ENCODE measurements at regions not wholly inside any gene's neighbourhood (a gene's known extent, or its start where the extent isn't known, plus 50 kb on each side); places are given as distances from the start of the nearest gene placed in this dataset.

GRCh38 chr7:13047061-13047460, 359.6 kb downstream of the ARL4A start:
- DNase-seq: no peak

- no peak for DNase-seq
Observed at GRCh38 chr7:13049946-13050345, 362.5 kb downstream of the ARL4A start.

DNA sequence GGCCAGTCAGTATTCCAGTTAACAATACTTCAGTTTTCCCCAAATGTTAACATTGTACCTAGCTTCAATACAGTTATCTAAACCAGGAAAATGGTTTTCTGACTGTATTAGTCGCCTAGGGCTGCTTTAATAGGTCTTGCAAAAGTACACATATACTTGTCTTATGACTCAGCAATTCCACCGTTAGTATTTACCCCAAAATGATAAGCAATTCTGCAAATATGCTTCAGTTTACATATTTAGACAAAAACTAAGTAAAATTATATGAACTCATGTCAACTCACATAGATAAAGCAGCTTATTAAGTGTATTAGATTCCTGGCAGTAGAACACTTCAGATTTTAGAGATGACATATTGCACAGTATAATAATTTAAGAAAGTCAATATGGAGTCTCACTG, 363.3 kb downstream of the ARL4A start:
- no peak for DNase-seq

DNA sequence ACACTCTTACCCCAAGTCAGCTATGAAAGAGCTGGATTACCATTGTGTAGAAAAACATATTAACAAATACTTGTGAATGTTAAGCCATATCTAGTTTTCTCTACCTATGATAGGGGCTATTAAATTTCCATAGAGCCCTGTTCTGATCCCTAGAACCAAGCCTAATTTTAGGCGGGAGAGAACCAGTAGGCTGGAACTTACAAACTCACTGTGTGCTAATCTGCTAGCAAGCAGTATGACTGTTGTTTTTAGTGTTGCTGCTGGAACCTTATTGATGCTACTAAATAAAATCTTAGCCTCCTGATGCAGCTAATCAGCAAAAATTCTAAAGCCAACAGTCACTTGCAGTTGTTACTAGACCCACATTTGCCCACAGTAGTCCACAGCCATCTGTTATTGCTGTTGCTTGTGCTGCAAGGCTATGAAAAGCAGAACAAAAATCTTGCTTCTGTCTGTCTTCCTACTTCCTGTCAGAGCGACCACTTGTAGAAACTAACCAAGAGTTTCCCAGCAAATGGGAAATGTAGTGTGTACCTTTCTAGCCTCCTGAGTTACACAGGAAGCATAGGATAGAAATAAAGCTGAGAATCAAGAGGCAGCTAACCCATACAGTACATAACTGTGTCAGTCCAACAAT, 368.4 kb downstream of the ARL4A start:
- no peak for DNase-seq

- no peak for DNase-seq
Observed at GRCh38 chr7:13057462-13058200, 370.2 kb downstream of the ARL4A start.

- DNase-seq: no peak
Observed at GRCh38 chr7:13060173-13060572, 372.7 kb downstream of the ARL4A start.

GRCh38 chr7:13061115-13061514, 373.7 kb downstream of the ARL4A start:
- no peak for DNase-seq

- DNase-seq: no peak
Observed at GRCh38 chr7:13062631-13063030, 375.2 kb downstream of the ARL4A start.

DNA sequence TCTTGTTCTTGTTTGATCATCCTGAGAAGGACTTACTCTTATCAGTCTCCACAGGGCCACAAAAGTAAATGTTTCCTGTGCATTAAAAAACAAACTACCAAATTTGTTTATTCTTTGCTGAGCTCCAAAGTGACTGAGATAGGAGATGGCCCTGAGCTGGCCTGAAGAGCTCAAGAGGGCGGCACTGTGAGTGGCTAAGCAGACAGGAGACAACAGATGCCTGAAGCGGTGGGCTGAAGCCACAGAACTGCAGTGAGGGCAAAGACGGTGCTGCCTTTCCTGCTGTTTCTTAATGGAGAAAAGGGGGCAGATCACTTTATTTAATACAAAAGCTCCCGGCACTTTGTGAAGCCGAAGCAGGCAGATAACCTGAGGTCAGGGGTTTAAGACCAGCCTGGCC, 379.6 kb downstream of the ARL4A start:
- no peak for DNase-seq

- DNase-seq: no peak
Observed at GRCh38 chr7:13068032-13068431, 380.6 kb downstream of the ARL4A start.

GRCh38 chr7:13069841-13070240, 382.4 kb downstream of the ARL4A start:
- no peak for DNase-seq

DNA sequence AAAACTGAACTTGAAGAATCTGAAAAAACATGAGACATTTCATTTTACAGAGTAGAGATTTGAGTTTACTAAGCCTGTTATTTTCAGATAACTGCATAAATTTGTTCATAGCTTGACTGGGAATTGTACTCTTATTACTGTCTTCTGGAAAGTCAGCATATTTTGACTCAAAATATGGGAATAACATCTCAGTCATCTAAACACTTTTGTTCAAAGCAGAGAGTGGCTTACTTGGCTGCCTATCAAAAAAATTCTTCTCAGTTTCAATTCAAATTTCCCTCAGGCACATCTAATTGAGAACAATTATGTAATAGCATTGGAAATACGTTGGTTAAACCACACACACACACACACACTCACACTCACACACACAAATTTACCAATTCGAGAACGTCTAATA, 384.6 kb downstream of the ARL4A start:
- DNase-seq: no peak

- no peak for DNase-seq
Observed at GRCh38 chr7:13077466-13077865, 390.0 kb downstream of the ARL4A start.

DNA sequence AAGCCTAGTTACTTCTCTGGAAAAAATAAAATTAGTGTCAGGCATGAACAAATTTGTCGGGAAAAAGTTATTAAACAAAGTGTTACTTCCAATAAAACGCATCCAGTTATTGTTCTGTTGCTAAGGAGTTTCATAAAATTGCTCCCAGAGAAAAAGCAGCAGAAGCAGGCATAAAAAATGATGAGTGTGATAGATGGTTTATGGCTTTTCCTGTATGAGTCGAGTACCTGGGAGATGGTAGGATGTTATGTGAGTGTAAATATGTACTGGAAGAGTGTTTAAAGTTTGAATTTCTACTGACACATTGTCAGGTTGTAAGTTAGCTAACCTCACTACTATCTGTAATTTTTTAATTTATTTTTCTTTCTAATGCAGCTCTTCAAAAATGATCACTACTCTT, 390.7 kb downstream of the ARL4A start:
- DNase-seq: no peak

DNA sequence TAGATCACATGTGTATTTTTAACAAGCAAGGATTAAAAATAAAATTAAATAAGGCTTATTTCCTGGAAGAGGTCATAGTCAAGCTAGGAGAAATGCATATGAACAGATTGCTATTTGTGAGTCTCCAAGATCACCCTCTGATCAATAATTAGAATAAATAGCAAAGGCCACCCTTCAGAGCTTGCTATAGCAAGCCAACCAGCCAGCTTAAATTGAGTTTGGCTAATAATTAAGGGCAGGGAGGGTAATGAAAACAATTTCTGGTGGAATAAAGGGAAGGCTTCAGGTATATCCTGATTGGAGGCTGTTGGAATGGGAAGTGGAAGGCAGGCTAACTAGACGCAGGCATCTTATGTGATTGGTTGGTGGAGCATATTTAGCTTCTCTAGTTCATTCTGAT, 403.5 kb downstream of the ARL4A start:
- DNase-seq: no peak

DNA sequence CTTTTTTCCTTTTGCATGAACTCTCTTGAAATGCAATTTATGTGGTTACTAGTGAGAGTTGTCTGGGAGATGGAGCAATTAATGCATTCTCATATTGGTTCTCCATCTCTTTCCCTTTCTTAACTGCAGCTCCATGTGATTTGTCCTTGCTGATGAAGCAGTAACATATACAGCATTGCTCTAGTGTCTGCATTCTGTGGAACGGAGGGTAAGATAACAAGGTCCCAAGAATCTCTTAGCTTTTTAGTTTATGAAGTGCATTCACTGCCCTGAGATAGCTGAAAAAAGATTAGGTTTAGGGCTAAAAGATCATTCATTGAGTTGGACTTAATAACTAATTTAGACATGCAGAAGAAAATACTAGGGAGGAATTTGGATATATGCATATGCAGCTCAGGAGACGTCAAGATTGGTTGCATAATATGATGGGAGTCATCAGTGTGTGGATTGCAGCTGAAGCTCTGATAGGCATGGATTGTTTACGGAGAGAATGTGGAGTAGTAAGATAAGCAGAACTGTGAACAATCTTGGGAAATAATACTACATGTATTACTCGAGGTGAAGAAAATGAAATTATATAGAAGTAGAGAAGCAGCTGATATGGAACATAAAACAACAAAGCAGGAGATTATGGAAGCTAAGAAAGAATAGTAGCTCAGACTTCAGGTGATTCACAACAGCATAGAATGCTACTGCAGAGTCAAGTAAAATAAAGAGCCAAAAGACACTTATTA, 404.7 kb downstream of the ARL4A start:
- DNase-seq: no peak

- no peak for DNase-seq
Observed at GRCh38 chr7:13092708-13093005, 405.2 kb downstream of the ARL4A start.

- peak; percentile 65 for DNase-seq
Observed at GRCh38 chr7:13093160-13093559, 405.7 kb downstream of the ARL4A start.

DNA sequence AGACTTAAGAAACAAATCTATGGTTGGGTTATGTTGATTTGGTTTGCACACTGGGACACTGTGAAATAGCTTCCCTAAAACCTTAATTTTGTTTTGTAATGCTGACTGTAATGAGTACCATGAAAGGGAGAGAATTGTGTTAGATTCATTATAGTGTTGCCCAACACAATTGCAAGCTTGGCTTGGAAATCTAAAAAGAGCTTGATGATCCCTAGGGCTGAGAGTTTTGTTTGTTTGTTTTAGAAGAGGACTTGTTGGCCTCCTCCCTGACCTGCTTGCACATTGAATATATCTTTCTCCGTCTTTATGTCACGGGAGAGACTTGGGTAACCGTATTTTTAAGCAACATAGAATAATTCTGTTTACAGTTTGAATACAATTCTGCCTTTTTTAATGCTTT, 410.1 kb downstream of the ARL4A start:
- DNase-seq: no peak

- DNase-seq: no peak
Observed at GRCh38 chr7:13098161-13098560, 410.7 kb downstream of the ARL4A start.

DNA sequence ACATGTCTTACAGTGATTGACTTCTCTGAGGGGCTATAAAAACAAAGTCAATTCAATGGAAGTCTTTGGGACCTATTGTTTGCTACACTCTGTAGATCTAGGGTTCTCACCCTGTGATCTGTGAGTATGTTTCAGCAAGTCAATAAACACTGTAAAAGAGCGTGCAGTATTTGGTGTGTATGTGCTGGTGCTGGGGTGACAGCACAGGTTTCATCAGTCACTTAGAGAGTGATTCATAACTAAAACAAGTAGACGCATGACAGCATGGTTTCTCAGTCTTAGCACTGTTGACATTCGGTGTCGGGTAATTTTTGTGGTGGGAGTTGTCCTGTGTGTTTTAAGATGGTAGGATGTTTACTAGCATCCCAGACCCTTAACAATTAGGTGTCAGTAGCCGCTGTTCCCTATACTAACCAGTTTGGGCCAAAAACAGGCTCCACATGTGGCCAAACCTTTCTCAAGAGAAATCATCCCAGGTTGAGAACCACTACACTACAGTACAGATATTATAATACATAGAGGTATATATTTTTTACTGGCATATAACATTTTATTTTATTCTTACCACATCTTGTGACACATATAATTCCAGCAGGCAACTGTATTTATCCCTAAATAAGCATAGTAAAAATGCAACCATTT, 411.8 kb downstream of the ARL4A start:
- no peak for DNase-seq

DNA sequence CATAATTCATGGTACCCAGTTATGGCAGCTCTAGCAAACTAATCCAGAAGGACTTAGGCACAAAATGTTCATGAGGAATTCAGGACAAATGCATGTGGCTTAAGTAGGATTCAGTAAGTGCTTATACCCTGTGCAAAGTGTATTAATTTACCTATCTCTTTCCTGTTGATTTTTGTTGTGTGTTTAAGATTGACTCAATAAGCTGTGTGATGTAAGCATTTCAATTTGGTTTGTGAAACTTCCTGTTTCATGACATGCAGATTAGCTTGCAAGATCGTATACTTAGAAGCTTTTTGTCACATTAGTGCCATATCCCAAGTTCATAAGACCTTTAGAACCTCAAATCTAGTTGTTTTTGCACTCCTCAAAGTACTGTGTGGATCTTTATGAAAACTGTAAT, 416.7 kb downstream of the ARL4A start:
- no peak for DNase-seq

GRCh38 chr7:13105209-13105608, 417.8 kb downstream of the ARL4A start:
- no peak for DNase-seq

DNA sequence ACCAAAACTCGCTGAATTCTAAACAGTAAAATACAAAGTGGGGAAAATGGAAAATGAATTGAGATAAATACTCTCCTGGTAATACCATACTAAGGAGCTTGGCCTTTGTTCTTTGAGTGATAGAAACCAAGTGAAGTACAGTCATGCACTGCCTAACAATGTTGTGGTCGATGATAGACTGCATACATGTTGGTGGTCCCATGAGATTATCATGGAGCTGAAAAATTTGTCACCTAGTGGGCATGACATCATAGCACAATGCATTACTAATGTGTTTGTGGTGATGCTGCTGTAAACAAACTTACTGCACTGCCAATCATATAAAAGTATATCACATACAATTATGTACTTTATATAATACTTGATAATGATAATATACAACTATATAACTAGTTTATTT, 419.1 kb downstream of the ARL4A start:
- no peak for DNase-seq
